ENCODE measurements at regions not wholly inside any gene's neighbourhood (a gene's known extent, or its start where the extent isn't known, plus 50 kb on each side); places are given as distances from the start of the nearest gene placed in this dataset.

DNA sequence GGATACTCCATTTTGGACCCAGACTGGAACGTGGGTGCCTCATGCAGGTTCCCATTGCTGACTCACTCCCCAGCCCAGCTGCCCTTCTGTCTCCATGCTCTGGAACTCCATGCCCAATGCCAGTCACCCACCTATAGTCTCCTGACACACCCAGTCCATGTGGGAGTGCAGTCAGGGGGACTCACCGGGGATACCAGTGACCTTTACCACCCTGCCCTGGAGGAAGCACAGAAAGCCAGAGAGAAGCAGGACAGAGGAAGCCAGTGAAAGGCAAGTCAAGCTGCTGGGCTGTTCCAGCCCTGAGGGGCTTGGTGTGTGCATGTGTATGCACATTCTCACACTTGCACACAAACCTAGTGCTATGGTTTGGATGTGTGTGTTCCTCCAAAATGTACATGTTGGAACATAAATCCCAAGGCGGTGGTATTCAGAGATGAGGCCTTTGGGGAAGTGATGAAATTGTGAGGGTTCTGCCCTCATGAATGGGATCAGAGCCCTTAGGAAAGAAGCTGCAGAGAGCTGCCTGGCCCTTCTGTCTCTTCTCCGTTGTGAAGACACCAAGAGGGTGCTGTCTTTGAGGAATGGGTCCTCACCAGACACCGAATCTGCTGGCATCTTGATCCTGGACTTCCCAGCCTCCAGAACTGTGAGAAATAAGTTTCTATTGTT, 121.4 kb upstream of the MAFB start:
- H3K4me2 ChIP-seq (ENCODE audit: low read length, poor library complexity, severe bottlenecking): no peak overlapping the region
- peak overlapping the region in 1 of 2 experiments; percentile 89 for H3K23ac ChIP-seq (ENCODE audit: low read length in 2 of 2)
- H4K91ac ChIP-seq (ENCODE audit: low read length): no peak overlapping the region
- H2AFZ ChIP-seq (ENCODE audit: low read depth, low read length): no peak overlapping the region
- no peak overlapping the region for H3K18ac ChIP-seq (ENCODE audit: low read depth in 1 of 2, low read length in 2 of 2)
- no peak overlapping the region for H2BK120ac ChIP-seq (ENCODE audit: low read depth, low read length)
- no peak for DNase-seq
- no peak overlapping the region for H3K9ac ChIP-seq (ENCODE audit: low read length)
- no peak overlapping the region for H4K8ac ChIP-seq (ENCODE audit: low read length)
- H3K4me3 ChIP-seq (ENCODE audit: insufficient read depth in 1 of 2, low read depth in 1 of 2, low read length in 2 of 2): no peak overlapping the region
- no peaks in the 10 kb centered on the region for H3K9me3 ChIP-seq (ENCODE audit: control insufficient read depth, low read length)
- H2AK5ac ChIP-seq (ENCODE audit: low read length, severe bottlenecking): no peak overlapping the region
- no peak overlapping the region for H2BK15ac ChIP-seq (ENCODE audit: low read depth, poor library complexity, severe bottlenecking)
- H3K4ac ChIP-seq (ENCODE audit: low read depth in 1 of 2, low read length in 2 of 2): no peak overlapping the region
- H3K4me1 ChIP-seq (ENCODE audit: control insufficient read depth, insufficient read depth, low read depth, low read length): no peaks in the 10 kb centered on the region
- H3K79me1 ChIP-seq (replicated peaks; ENCODE audit: low read length, poor library complexity, severe bottlenecking): no peaks in the 10 kb centered on the region
- H2BK12ac ChIP-seq (ENCODE audit: low read length in 2 of 2): no peak overlapping the region
- no peak overlapping the region for H2BK5ac ChIP-seq (ENCODE audit: low read depth, low read length, poor library complexity, severe bottlenecking)
- H3K27me3 ChIP-seq (ENCODE audit: control insufficient read depth in 1 of 2, insufficient read depth in 1 of 2, low read length in 2 of 2): peaks cover 0 to 36% of the 10 kb centered on the region in 2 experiments
- H3K36me3 ChIP-seq (ENCODE audit: control insufficient read depth in 1 of 2, insufficient read depth in 2 of 2, low read depth in 1 of 2, low read length in 2 of 2): no peaks in the 10 kb centered on the region
- peak overlapping the region in 1 of 2 experiments; percentile 36 for H3K14ac ChIP-seq (ENCODE audit: low read length in 2 of 2)
- 58% methylated on average over 4 of the region's 5 CpGs for WGBS
- H3K27ac ChIP-seq (ENCODE audit: low read length, poor library complexity, severe bottlenecking): no peak overlapping the region

DNA sequence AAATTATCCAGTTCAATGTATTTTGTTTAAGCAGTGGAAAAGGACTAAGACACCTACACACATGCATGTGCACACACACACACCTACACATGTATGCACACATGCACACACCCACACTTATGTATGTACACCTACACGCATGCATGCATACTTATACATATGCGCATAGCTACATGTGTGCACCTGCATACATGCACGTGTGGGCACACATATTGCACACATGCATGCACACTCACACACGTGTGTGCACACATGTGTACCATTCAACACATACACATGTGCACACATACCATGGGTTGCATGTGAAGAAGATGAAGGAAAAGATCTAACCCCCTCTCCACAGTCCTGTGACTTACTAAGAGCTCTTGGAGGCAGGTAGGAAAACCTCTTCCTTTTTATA, 122.0 kb upstream of the MAFB start:
- Histone ChIP-seq H3K27ac (ENCODE audit: low read length, poor library complexity, severe bottlenecking) (no peak overlapping the region), H4K91ac (ENCODE audit: low read length) (no peak overlapping the region), H4K8ac (ENCODE audit: low read length) (no peak overlapping the region), H3K4me3 (ENCODE audit: insufficient read depth in 1 of 2, low read depth in 1 of 2, low read length in 2 of 2) (no peak overlapping the region), H2AK5ac (ENCODE audit: low read length, severe bottlenecking) (no peak overlapping the region), H2BK120ac (ENCODE audit: low read depth, low read length) (no peak overlapping the region), H3K9me3 (ENCODE audit: control insufficient read depth, low read length) (no peaks in the 10 kb centered on the region), H3K9ac (ENCODE audit: low read length) (no peak overlapping the region), H2AFZ (ENCODE audit: low read depth, low read length) (no peak overlapping the region), H3K18ac (ENCODE audit: low read depth in 1 of 2, low read length in 2 of 2) (no peak overlapping the region), H3K36me3 (ENCODE audit: control insufficient read depth in 1 of 2, insufficient read depth in 2 of 2, low read depth in 1 of 2, low read length in 2 of 2) (no peaks in the 10 kb centered on the region), H2BK15ac (ENCODE audit: low read depth, poor library complexity, severe bottlenecking) (no peak overlapping the region), H3K79me1 (replicated peaks; ENCODE audit: low read length, poor library complexity, severe bottlenecking) (no peaks in the 10 kb centered on the region), H2BK5ac (ENCODE audit: low read depth, low read length, poor library complexity, severe bottlenecking) (no peak overlapping the region), H2BK12ac (ENCODE audit: low read length in 2 of 2) (no peak overlapping the region), H3K27me3 (ENCODE audit: control insufficient read depth in 1 of 2, insufficient read depth in 1 of 2, low read length in 2 of 2) (peaks cover 0 to 31% of the 10 kb centered on the region in 2 experiments), H3K23ac (ENCODE audit: low read length in 2 of 2) (no peak overlapping the region), H3K4ac (ENCODE audit: low read depth in 1 of 2, low read length in 2 of 2) (no peak overlapping the region), H3K14ac (ENCODE audit: low read length in 2 of 2) (peak overlapping the region in 1 of 2 experiments; percentile 44), H3K4me1 (ENCODE audit: control insufficient read depth, insufficient read depth, low read depth, low read length) (no peaks in the 10 kb centered on the region), H3K4me2 (ENCODE audit: low read length, poor library complexity, severe bottlenecking) (no peak overlapping the region)
- no peak for DNase-seq
- WGBS: 78% methylated on average over 4 of the region's 4 CpGs

DNA sequence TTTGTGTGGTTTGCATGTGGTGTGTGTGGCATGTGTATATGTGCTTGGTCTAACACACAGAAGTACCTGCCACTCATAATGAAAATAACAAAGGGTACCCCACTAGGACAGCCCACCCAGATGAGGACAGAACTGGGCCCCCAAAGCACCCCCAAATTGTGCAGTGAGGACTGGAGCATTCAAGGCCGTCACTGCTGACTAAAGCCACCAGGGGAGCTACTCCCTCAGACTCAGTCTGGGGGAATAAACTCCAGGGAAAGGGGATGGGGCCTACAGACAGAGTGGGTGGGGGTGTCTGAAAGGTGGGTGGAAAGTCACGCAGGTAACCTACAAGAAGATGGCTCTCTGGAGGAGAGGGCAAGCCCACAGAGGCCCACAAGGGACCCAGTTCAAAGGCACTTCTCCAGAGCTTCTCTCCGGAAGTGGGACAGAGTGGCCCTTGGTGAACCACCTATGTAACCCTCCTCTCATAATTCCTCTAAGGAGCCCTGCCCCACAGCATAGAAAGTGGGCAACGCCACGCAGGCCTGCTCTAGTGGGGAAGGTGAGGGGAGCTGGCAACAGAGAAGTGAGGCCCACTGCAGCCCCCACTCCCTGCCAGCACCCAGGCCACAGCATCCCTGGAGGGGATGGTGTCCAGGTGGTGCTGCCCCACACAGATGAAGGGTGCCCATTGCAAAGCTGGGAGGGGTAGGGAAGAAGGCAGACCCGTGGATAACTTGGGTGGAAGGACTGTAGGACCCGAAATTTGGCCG, 122.8 kb upstream of the MAFB start:
- no peak overlapping the region for H3K4ac ChIP-seq (ENCODE audit: low read depth in 1 of 2, low read length in 2 of 2)
- H4K91ac ChIP-seq (ENCODE audit: low read length): no peak overlapping the region
- no peak overlapping the region for H2AK5ac ChIP-seq (ENCODE audit: low read length, severe bottlenecking)
- H2BK120ac ChIP-seq (ENCODE audit: low read depth, low read length): no peak overlapping the region
- H3K18ac ChIP-seq (ENCODE audit: low read depth in 1 of 2, low read length in 2 of 2): no peak overlapping the region
- no peak overlapping the region for H2BK5ac ChIP-seq (ENCODE audit: low read depth, low read length, poor library complexity, severe bottlenecking)
- no peak overlapping the region for H2AFZ ChIP-seq (ENCODE audit: low read depth, low read length)
- no peak overlapping the region for H3K23ac ChIP-seq (ENCODE audit: low read length in 2 of 2)
- no peak overlapping the region for H2BK15ac ChIP-seq (ENCODE audit: low read depth, poor library complexity, severe bottlenecking)
- no peak overlapping the region for H4K8ac ChIP-seq (ENCODE audit: low read length)
- H3K4me1 ChIP-seq (ENCODE audit: control insufficient read depth, insufficient read depth, low read depth, low read length): no peaks in the 10 kb centered on the region
- H3K27ac ChIP-seq (ENCODE audit: low read length, poor library complexity, severe bottlenecking): no peak overlapping the region
- peak overlapping the region in 1 of 2 experiments; percentile 37 for H3K14ac ChIP-seq (ENCODE audit: low read length in 2 of 2)
- DNase-seq: no peak
- WGBS: 67% methylated on average over 8 of the region's 8 CpGs
- no peak overlapping the region for H3K9ac ChIP-seq (ENCODE audit: low read length)
- H3K4me3 ChIP-seq (ENCODE audit: insufficient read depth in 1 of 2, low read depth in 1 of 2, low read length in 2 of 2): no peak overlapping the region
- H2BK12ac ChIP-seq (ENCODE audit: low read length in 2 of 2): no peak overlapping the region
- H3K4me2 ChIP-seq (ENCODE audit: low read length, poor library complexity, severe bottlenecking): no peak overlapping the region
- H3K9me3 ChIP-seq (ENCODE audit: control insufficient read depth, low read length): no peaks in the 10 kb centered on the region
- no peaks in the 10 kb centered on the region for H3K79me1 ChIP-seq (replicated peaks; ENCODE audit: low read length, poor library complexity, severe bottlenecking)
- peaks cover 0 to 31% of the 10 kb centered on the region in 2 experiments for H3K27me3 ChIP-seq (ENCODE audit: control insufficient read depth in 1 of 2, insufficient read depth in 1 of 2, low read length in 2 of 2)
- no peaks in the 10 kb centered on the region for H3K36me3 ChIP-seq (ENCODE audit: control insufficient read depth in 1 of 2, insufficient read depth in 2 of 2, low read depth in 1 of 2, low read length in 2 of 2)

GRCh38 chr20:40812415-40812925, 123.4 kb upstream of the MAFB start:
- no peak overlapping the region for H4K91ac ChIP-seq (ENCODE audit: low read length)
- H3K14ac ChIP-seq (ENCODE audit: low read length in 2 of 2): peak overlapping the region in 1 of 2 experiments; percentile 58
- H3K27me3 ChIP-seq (ENCODE audit: control insufficient read depth in 1 of 2, insufficient read depth in 1 of 2, low read length in 2 of 2): peaks cover 0 to 30% of the 10 kb centered on the region in 2 experiments
- no peak overlapping the region for H2BK15ac ChIP-seq (ENCODE audit: low read depth, poor library complexity, severe bottlenecking)
- no peak for DNase-seq
- no peak overlapping the region for H2AFZ ChIP-seq (ENCODE audit: low read depth, low read length)
- H3K4me1 ChIP-seq (ENCODE audit: control insufficient read depth, insufficient read depth, low read depth, low read length): no peaks in the 10 kb centered on the region
- H2BK12ac ChIP-seq (ENCODE audit: low read length in 2 of 2): no peak overlapping the region
- H3K23ac ChIP-seq (ENCODE audit: low read length in 2 of 2): no peak overlapping the region
- H2BK120ac ChIP-seq (ENCODE audit: low read depth, low read length): no peak overlapping the region
- H2BK5ac ChIP-seq (ENCODE audit: low read depth, low read length, poor library complexity, severe bottlenecking): no peak overlapping the region
- H3K4me2 ChIP-seq (ENCODE audit: low read length, poor library complexity, severe bottlenecking): no peak overlapping the region
- H4K8ac ChIP-seq (ENCODE audit: low read length): no peak overlapping the region
- H3K27ac ChIP-seq (ENCODE audit: low read length, poor library complexity, severe bottlenecking): no peak overlapping the region
- no peak overlapping the region for H3K9ac ChIP-seq (ENCODE audit: low read length)
- WGBS: 61% methylated on average over 3 of the region's 7 CpGs
- no peak overlapping the region for H3K4me3 ChIP-seq (ENCODE audit: insufficient read depth in 1 of 2, low read depth in 1 of 2, low read length in 2 of 2)
- no peak overlapping the region for H2AK5ac ChIP-seq (ENCODE audit: low read length, severe bottlenecking)
- H3K4ac ChIP-seq (ENCODE audit: low read depth in 1 of 2, low read length in 2 of 2): no peak overlapping the region
- no peaks in the 10 kb centered on the region for H3K79me1 ChIP-seq (replicated peaks; ENCODE audit: low read length, poor library complexity, severe bottlenecking)
- no peaks in the 10 kb centered on the region for H3K9me3 ChIP-seq (ENCODE audit: control insufficient read depth, low read length)
- no peak overlapping the region for H3K18ac ChIP-seq (ENCODE audit: low read depth in 1 of 2, low read length in 2 of 2)
- H3K36me3 ChIP-seq (ENCODE audit: control insufficient read depth in 1 of 2, insufficient read depth in 2 of 2, low read depth in 1 of 2, low read length in 2 of 2): no peaks in the 10 kb centered on the region

All from mesenchymal stem cell (in vitro differentiated cells and primary cell).